HG02798 (cell line): ENCODE measurements at regions not wholly inside any gene's neighbourhood (a gene's known extent, or its start where the extent isn't known, plus 50 kb on each side); places are given as distances from the start of the nearest gene placed in this dataset.
"Not testable (repeated sequence)": the region's sequence is repeated elsewhere in the genome, so short reads cannot be mapped to it uniquely, and the experiment has no call there.

Experiments used
- ATAC-seq: cut with Tn5 transposase; IDR thresholded peaks from one replicate; pipeline ENCODE4 v1.9.1; 2021; ENCODE audit warnings: mild to moderate bottlenecking; ENCODE audit not compliant: unreplicated experiment, poor library complexity

- no peak for ATAC-seq
These were observed 154.9 kb upstream of the CXXC4 start for GRCh38 chr4:104649631-104650030.

- ATAC-seq: not testable (repeated sequence)
These were observed 167.6 kb upstream of the CXXC4 start for GRCh38 chr4:104662269-104662668.

GRCh38 chr4:104677116-104677515 lies 182.4 kb upstream of the CXXC4 start:
- no peak for ATAC-seq

- no peak for ATAC-seq
These were observed 187.6 kb upstream of the CXXC4 start for GRCh38 chr4:104682311-104682710.

GRCh38 chr4:104693601-104694201 lies 199.0 kb upstream of the CXXC4 start:
- ATAC-seq: no peak

GRCh38 chr4:104716584-104716983 lies 221.9 kb upstream of the CXXC4 start:
- ATAC-seq: no peak

GRCh38 chr4:104719539-104720230 lies 225.0 kb upstream of the CXXC4 start:
- ATAC-seq: peak; percentile 98

- no peak for ATAC-seq
These were observed 227.8 kb upstream of the CXXC4 start for GRCh38 chr4:104722467-104722866.

- ATAC-seq: no peak
These were observed 231.3 kb upstream of the CXXC4 start for GRCh38 chr4:104726002-104726401.

- ATAC-seq: no peak
These were observed 232.9 kb upstream of the CXXC4 start for GRCh38 chr4:104727643-104728042.

- no peak for ATAC-seq
These were observed 233.9 kb upstream of the CXXC4 start for GRCh38 chr4:104728380-104729122.

GRCh38 chr4:104732766-104733165 lies 238.1 kb upstream of the CXXC4 start:
- no peak for ATAC-seq

- no peak for ATAC-seq
These were observed 240.5 kb upstream of the CXXC4 start for GRCh38 chr4:104735174-104735573.

- ATAC-seq: no peak
These were observed 245.5 kb upstream of the CXXC4 start for GRCh38 chr4:104740161-104740560.

GRCh38 chr4:104743215-104743653 lies 248.5 kb upstream of the CXXC4 start:
- ATAC-seq: peak; percentile 97

GRCh38 chr4:104747635-104748034 lies 252.9 kb upstream of the CXXC4 start:
- ATAC-seq: no peak

- ATAC-seq: no peak
These were observed 254.4 kb upstream of the CXXC4 start for GRCh38 chr4:104749062-104749461.

- no peak for ATAC-seq
These were observed 255.3 kb upstream of the CXXC4 start for GRCh38 chr4:104750008-104750407.

GRCh38 chr4:104751468-104751867 lies 256.8 kb upstream of the CXXC4 start:
- ATAC-seq: no peak

GRCh38 chr4:104752337-104752736 lies 257.6 kb upstream of the CXXC4 start:
- ATAC-seq: peak; percentile 83

GRCh38 chr4:104756837-104757236 lies 262.1 kb upstream of the CXXC4 start:
- peak; percentile 36 for ATAC-seq
